WTC11 (cell line): ENCODE measurements at regions not wholly inside any gene's neighbourhood (a gene's known extent, or its start where the extent isn't known, plus 50 kb on each side); places are given as distances from the start of the nearest gene placed in this dataset.

Experiments used
- ATAC-seq: fragments of 200-7000 bp; cut with Tn5 transposase; 2 replicates; pipeline ENCODE4 v1.10.0; 2021; ENCODE audit warnings: mild to moderate bottlenecking, moderate library complexity
- CTCF ChIA-PET: fragments of 300-600 bp; sonication (Branson Sonifier 250); formaldehyde crosslinking; loops from one replicate; lab custom pipeline; 2021; ENCODE audit warnings: antibody characterized with exemption; lab: Charles Lee
- POLR2A ChIA-PET: fragments of 350-600 bp; sonication (Branson Sonifier 250); formaldehyde crosslinking; loops from one replicate; lab custom pipeline; 2021; ENCODE audit warnings: antibody characterized with exemption; lab: Charles Lee
- DNase-seq: peaks from one replicate; pipeline ENCODE4 v3.0.0; 2021; ENCODE audit warnings: low spot score
- H3K27ac Mint-ChIP-seq: 2 replicates; pipeline ENCODE4 v1.8.0; 2021; ENCODE audit warnings: mixed read lengths
- H3K27me3 Mint-ChIP-seq: 2 replicates; pipeline ENCODE4 v1.8.0; 2021; ENCODE audit warnings: low read depth, mild to moderate bottlenecking, moderate library complexity, mixed read lengths
- H3K36me3 Mint-ChIP-seq: 2 replicates; pipeline ENCODE4 v1.8.0; 2021; ENCODE audit warnings: mixed read lengths
- H3K4me1 Mint-ChIP-seq: 2 replicates; pipeline ENCODE4 v1.8.0; 2022; ENCODE audit warnings: mixed read lengths
- H3K4me3 Mint-ChIP-seq: 2 replicates; pipeline ENCODE4 v1.8.0; 2021; ENCODE audit warnings: mild to moderate bottlenecking, moderate library complexity, mixed read lengths
- H3K9me3 Mint-ChIP-seq: 2 replicates; pipeline ENCODE4 v1.8.0; 2021; ENCODE audit warnings: mixed read lengths
- ARID4B ChIP-seq: sonication (generic); formaldehyde crosslinking; IDR thresholded peaks from 2 replicates; pipeline ENCODE4 v1.8.0; 2023; ENCODE audit warnings: missing genetic modification reagents, mild to moderate bottlenecking, borderline replicate concordance
- ATF6 ChIP-seq: sonication (generic); formaldehyde crosslinking; IDR thresholded peaks from 2 replicates; pipeline ENCODE4 v1.8.1; 2023; ENCODE audit warnings: mild to moderate bottlenecking, missing genetic modification reagents
- CBFB ChIP-seq: sonication (generic); formaldehyde crosslinking; IDR thresholded peaks from 2 replicates; pipeline ENCODE4 v1.8.1; 2022; ENCODE audit warnings: mild to moderate bottlenecking, low read depth, missing genetic modification reagents
- E2F5 ChIP-seq: sonication (generic); formaldehyde crosslinking; IDR thresholded peaks from 2 replicates; pipeline ENCODE4 v1.8.1; 2022; ENCODE audit warnings: mild to moderate bottlenecking, moderate library complexity, missing genetic modification reagents
- IRF2 ChIP-seq: sonication (generic); formaldehyde crosslinking; IDR thresholded peaks from 2 replicates; pipeline ENCODE4 v1.8.0; 2022; ENCODE audit warnings: low read depth, missing genetic modification reagents, borderline replicate concordance
- JUN ChIP-seq: sonication (generic); formaldehyde crosslinking; IDR thresholded peaks from 2 replicates; pipeline ENCODE4 v1.8.0; 2023; ENCODE audit warnings: mild to moderate bottlenecking, missing genetic modification reagents
- MLX ChIP-seq: sonication (generic); formaldehyde crosslinking; IDR thresholded peaks from 2 replicates; pipeline ENCODE4 v1.8.1; 2023; ENCODE audit warnings: mild to moderate bottlenecking, missing genetic modification reagents, moderate library complexity
- NFATC4 ChIP-seq: fragments of 250-450 bp; sonication (Bioruptor Pico); IDR thresholded peaks from 2 replicates; pipeline ENCODE4 v1.9.0; 2021; ENCODE audit warnings: mild to moderate bottlenecking
- NFE2L1 ChIP-seq: sonication (generic); formaldehyde crosslinking; IDR thresholded peaks from 2 replicates; pipeline ENCODE4 v1.8.1; 2023; ENCODE audit warnings: missing genetic modification reagents
- PRDM15 ChIP-seq: sonication (generic); formaldehyde crosslinking; IDR thresholded peaks from 2 replicates; pipeline ENCODE4 v1.8.0; 2022; ENCODE audit warnings: missing genetic modification reagents
- SMAD4 ChIP-seq: sonication (generic); formaldehyde crosslinking; IDR thresholded peaks from 2 replicates; pipeline ENCODE4 v1.8.0; 2022; ENCODE audit warnings: mild to moderate bottlenecking, missing genetic modification reagents
- TEAD1 ChIP-seq: sonication (generic); formaldehyde crosslinking; IDR thresholded peaks from 2 replicates; pipeline ENCODE4 v1.8.0; 2022; ENCODE audit warnings: mild to moderate bottlenecking, missing genetic modification reagents
- USF2 ChIP-seq: sonication (generic); formaldehyde crosslinking; IDR thresholded peaks from 2 replicates; pipeline ENCODE4 v1.8.1; 2023; ENCODE audit warnings: mild to moderate bottlenecking, missing genetic modification reagents, moderate library complexity
- ZNF281 ChIP-seq: sonication (generic); formaldehyde crosslinking; IDR thresholded peaks from 2 replicates; pipeline ENCODE4 v1.8.0; 2023; ENCODE audit warnings: mild to moderate bottlenecking, missing genetic modification reagents
- ZNF396 ChIP-seq: fragments of 250-450 bp; sonication (Bioruptor Pico); IDR thresholded peaks from 2 replicates; pipeline ENCODE4 v1.8.0; 2021; ENCODE audit warnings: mild to moderate bottlenecking, moderate library complexity, borderline replicate concordance

- Mint-ChIP-seq H3K9me3 (no peaks in the 10 kb centered on the region; the same call in 1 of the 2 replicates), H3K4me3 (no peak overlapping the region), H3K4me1 (peaks cover 37% of the 10 kb centered on the region), H3K27me3 (peaks cover 10% of the 10 kb centered on the region), H3K27ac (0 out of 2 replicates have a peak overlapping the region, but pooled peaks have one; percentile 80), H3K36me3 (peaks cover 8% of the 10 kb centered on the region; the same call in 1 of the 2 replicates)
- CTCF ChIA-PET = no interaction called here
- DNase-seq (no peak), ATAC-seq (no peak)
- TF ChIP-seq ZNF396 (CRISPR knock-in tag) = no peak
- POLR2A ChIA-PET = no interaction called here
Observed at GRCh38 chr3:72021531-72021930, 236.6 kb upstream of the PROK2 start.

- Mint-ChIP-seq H3K27me3 (peaks cover 3% of the 10 kb centered on the region), H3K9me3 (peaks cover 9% of the 10 kb centered on the region; the same call in 1 of the 2 replicates), H3K4me3 (no peak overlapping the region), H3K36me3 (peaks cover 8% of the 10 kb centered on the region; the same call in 1 of the 2 replicates), H3K27ac (no peak overlapping the region), H3K4me1 (peaks cover 46% of the 10 kb centered on the region)
- ATAC-seq (no peak), DNase-seq (no peak)
- ChIA-PET CTCF (no interaction called here), POLR2A (no interaction called here)
- TF ChIP-seq TEAD1 = no peak
- TF ChIP-seq SMAD4 (CRISPR knock-in tag) = no peak
- peak; percentile 77 for TF ChIP-seq NFE2L1
- no peak for TF ChIP-seq ZNF281 (CRISPR knock-in tag)
Observed at GRCh38 chr3:72018343-72018984, 233.5 kb upstream of the PROK2 start.

- Mint-ChIP-seq H3K27me3 (no peaks in the 10 kb centered on the region; the same call in 1 of the 2 replicates), H3K36me3 (peaks cover 8% of the 10 kb centered on the region; the same call in 1 of the 2 replicates), H3K4me1 (peaks cover 48% of the 10 kb centered on the region), H3K27ac (no peak overlapping the region), H3K9me3 (peaks cover 9% of the 10 kb centered on the region; the same call in 1 of the 2 replicates), H3K4me3 (no peak overlapping the region)
- CTCF ChIA-PET = no interaction called here
- no peak for DNase-seq
- POLR2A ChIA-PET = no interaction called here
- ATAC-seq = no peak
- TF ChIP-seq IRF2 (CRISPR knock-in tag) = no peak
- no peak for TF ChIP-seq ATF6
- no peak for TF ChIP-seq ARID4B (CRISPR knock-in tag)
- no peak for TF ChIP-seq E2F5 (CRISPR knock-in tag)
- TF ChIP-seq NFATC4 (CRISPR knock-in tag) = no peak
- TF ChIP-seq MLX = no peak
- TF ChIP-seq USF2 (CRISPR knock-in tag) = no peak
- no peak for TF ChIP-seq ZNF396 (CRISPR knock-in tag)
- TF ChIP-seq PRDM15 = no peak
- no peak for TF ChIP-seq JUN
- no peak for TF ChIP-seq SMAD4 (CRISPR knock-in tag)
- no peak for TF ChIP-seq CBFB
Observed at GRCh38 chr3:72017935-72018334, 233.0 kb upstream of the PROK2 start.
